ENCODE measurements at regions not wholly inside any gene's neighbourhood (a gene's known extent, or its start where the extent isn't known, plus 50 kb on each side); places are given as distances from the start of the nearest gene placed in this dataset.

DNA sequence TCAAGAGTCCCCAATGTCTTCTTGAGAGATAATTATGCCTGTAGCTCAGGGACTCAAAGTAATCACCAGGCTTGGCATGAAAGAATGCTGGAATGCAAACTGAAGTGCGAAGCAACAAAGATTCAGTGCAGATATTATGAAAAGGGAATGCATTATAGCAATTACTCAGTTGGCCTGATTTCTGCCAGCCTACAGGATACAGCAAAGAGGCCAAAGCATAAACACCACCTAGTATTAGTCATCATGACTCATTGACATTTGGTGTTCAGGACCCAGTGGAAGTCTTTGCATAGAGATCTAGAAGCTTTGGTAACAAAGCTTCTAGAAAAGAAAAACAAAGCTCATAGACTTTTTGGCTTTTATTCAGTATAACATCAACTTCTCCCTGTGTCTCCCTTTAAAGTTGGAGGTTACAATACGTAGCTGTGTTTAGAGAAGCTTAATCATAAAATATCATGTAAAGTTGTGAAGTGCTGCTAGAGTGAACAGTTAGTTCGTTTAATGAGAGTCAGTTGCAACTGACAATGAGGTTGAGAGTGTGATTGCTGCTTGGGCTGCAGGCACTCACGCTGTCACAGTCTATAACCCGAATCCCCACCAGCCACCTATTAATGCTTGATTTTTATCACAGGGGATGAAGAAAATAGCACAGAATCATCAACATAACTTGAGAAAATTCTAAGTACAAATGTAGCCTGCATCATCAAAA lies 932.7 kb downstream of the TFAP2A start:
- DNase-seq (ENCODE audit: low read depth in 2 of 2): no peak

DNA sequence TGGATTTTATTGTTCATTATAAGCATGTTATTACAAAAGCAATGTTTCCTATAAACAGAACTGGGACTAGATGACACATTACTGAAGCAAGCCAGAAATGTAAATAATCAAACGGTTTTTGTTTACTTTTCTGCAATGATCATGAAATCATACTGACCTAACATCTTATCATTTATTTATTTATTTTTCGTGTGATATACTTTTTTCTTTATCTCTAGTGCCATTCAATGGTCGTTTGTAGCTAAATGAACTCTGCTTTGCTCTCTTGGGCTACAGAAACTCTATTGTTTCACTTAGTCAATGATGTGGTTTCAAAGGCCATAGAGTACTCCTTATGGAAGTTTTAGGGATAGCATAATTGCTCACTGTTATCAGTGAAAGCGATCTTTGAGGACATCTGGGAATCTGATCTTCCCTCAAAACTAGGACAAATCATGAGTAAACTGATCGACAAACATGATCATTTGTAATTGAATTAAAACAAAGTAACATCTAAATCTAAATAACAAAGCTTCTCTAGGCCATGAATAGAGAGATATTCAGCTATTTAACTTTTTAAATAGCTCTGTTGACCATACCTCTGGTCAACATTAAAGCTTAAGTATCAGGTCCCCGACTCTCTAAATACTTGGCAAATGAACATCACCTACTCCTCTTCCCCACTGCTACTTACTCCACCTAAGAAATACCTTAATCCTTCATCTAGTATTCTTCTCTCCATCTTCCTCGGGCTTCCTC lies 933.4 kb downstream of the TFAP2A start:
- no peak for DNase-seq (ENCODE audit: low read depth in 2 of 2)

DNA sequence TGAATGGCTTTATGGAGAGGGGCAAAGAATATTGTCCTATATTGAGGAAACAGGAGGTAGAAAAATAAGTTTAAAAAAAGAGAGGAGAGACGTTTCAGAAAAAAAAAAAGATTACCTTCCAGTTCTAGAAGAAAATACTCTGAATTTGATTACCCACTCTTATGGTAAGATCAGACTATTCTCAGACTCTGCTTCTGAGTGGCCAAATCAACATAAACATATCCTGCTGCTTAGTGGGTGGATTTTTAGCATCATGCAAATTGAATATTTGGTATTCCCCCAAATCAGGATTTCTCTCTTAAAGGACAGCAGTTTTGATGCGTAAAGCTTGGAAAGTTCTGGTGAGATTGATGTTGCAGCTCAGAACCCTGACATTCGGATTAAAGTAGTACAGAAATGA lies 946.6 kb downstream of the TFAP2A start:
- no peak for DNase-seq (ENCODE audit: low read depth in 2 of 2)

DNA sequence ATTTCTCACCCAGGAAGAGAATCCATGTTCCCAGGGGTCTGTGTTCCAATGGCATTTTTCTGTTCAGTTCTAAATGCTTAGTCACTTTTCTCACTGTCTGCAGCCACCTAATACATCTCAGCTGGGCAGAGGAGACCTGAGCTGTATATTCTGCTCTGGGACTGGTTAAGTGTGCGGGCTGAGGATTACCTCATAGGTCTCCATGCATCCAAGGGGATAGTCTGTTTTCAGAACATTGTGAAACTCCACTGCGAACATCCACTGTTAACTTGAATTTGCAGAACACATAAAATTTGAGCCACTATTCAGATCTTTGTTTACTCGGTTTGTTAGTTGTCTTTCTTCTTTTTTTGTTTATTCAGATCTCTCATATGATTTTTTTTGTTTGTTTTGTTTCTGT lies 947.1 kb downstream of the TFAP2A start:
- no peak for DNase-seq (ENCODE audit: low read depth in 2 of 2)

DNA sequence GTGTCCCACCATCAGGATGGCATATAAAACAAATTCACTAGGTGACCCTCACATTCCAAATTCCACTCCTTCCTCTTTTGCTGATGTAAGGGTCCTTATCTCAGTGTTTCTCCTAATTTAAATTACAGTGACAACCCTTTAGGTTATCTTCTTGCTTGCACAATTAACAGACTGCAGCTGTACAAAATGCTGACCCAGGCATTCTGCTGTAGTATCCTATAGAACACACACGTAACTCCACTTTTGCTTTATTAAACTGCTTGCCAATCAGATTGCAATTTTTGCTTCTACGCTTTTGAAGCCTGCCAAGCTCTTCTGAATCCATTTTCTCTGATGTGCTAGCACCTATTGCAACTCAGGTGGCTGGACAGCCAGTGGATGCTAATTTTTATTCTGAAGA lies 950.3 kb downstream of the TFAP2A start:
- no peak for DNase-seq (ENCODE audit: low read depth in 2 of 2)

DNA sequence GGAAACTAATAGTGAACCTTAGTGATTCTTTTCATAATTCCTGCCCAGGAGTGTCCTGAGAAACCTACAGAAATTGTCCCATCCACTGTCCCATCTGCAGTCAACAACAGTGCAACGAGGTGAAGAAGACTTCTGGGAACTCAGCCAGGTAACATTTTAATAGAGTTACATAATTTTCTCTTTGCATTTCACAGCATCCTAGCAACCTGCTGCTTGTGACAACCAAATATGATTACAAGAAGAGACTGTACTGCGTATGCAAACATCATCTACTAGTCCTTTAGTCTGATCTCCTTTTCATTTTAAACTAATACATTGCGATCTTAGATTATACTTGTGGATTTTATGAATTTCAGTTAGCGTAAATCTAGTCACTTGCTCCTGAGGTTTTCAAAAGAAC lies 951.6 kb downstream of the TFAP2A start:
- DNase-seq (ENCODE audit: low read depth in 2 of 2): no peak

DNA sequence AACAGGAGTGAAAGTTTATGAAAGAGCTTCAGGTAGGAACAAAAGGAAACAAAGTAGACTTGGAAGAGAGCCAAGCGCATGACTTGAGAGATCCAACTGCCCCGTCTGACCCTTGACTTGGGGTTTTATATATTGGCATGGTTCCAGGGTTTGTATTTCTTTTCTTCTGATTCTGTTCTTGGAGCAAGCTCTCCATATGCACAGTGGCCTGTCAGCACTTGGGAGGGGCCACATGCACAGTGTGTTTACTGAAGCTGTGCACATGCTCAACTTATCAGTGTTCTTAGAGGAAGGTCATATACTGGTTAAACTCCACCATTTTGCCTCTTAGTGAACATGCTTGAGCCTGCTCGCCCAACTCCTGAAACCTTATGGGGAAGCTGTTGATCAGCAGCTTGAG lies 953.7 kb downstream of the TFAP2A start:
- DNase-seq (ENCODE audit: low read depth in 2 of 2): no peak

DNA sequence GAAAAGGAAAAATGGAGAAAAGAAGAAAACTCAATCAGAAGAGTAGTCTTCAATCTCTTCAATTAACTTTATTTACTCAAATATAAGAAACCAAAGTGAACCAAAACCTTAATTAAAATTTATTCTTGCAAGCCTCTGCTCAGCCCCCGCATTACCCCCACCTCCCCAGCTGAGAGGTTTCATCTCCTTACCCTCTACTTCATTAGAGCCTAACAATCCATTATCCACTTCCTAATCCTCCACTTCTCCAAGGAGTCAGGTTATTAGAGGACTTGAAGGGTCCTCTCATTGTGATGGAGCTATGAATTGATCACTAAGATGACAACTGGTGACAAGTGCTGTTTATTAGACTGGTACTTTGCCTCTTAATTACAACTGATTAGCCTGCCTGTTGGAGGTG lies 956.5 kb downstream of the TFAP2A start:
- no peak for DNase-seq (ENCODE audit: low read depth in 2 of 2)

DNA sequence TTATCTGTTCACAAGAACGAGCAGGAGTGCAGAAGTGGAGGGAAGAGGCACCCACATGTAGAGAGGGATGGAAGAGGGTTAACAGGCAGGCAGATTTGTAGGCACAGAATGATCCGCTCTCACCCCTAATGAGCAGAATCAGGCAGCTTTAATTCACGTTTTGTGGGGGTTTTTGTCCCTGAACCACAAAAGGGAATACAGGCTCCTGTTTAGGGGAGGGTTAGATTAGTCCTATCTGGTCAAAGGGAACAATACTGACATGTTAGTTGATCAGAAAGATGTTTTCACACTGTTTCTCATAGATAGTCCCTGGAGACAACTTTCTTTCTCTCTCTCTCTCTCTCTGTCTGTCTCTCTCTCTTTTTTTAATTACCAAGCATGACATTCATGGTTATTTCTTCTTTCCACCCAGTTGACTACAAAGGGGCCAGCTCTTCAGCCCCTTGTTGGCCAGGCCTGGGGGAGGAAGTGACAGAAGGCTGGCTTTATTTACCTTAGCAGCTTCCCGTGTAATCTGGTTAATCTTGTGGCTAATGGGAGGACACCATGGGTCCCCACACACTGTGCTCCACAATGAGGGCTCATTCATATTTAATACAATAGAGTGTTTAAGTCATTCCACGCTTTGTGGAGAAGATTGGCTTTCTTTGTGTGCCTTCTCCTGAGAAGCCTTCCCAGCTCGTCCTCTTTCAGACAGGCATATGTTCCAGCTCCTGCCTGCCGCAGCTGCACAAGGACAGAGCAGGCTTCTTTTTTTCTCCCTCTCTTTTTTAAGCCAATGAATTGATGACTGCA lies 958.8 kb downstream of the TFAP2A start:
- DNase-seq (ENCODE audit: low read depth in 2 of 2): no peak

DNA sequence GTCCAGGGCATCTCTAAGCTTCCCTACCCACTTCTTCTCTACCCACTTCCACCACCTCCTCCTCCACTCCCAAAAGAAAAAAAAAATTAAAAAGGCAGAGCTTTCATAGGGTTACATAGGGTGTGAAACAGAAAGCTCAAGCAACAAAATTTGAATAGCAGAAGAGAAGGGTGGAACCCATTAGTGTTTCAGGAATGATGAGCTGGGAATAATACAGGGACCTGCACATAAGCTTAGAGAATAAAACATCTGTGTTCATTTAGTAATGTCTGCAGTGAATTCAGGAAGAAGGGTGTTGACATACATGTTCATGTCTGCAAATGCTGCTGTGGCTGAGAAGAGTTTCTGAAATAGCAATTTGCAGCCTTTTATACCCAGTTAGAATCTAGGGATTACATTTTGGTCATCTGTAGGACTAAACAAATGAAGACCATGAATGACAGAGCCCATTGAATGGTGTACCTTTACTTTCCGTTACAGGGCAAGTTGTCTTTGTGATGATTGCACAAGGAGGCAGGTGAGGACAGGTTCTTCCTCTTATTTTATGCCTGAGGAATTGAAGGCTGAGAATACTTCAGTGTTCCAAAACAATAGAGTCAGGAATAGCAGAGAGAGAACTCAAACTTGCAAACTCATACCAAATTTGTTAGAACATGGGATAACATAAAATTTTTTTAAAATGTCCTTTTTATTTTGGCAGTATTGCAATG lies 975.1 kb downstream of the TFAP2A start:
- no peak for DNase-seq (ENCODE audit: low read depth in 2 of 2)

DNA sequence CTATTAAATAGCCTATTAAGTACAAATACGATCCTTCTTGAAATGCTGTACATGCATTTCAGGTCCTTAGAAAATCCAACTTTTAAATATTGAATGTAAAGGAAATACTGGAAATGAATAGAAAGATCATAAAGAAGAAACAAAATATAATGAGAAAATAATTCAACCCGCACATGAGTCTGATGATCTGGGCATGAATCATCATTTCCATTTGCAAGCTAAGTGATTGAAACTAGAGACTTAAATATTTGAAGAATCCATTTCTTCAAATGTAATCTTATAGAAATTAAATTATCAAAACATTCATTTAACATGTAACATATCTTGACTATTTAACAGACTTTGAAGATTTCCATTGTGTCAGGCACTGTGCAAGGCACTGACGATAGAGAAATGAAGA lies 977.0 kb downstream of the TFAP2A start:
- no peak for DNase-seq (ENCODE audit: low read depth in 2 of 2)

DNA sequence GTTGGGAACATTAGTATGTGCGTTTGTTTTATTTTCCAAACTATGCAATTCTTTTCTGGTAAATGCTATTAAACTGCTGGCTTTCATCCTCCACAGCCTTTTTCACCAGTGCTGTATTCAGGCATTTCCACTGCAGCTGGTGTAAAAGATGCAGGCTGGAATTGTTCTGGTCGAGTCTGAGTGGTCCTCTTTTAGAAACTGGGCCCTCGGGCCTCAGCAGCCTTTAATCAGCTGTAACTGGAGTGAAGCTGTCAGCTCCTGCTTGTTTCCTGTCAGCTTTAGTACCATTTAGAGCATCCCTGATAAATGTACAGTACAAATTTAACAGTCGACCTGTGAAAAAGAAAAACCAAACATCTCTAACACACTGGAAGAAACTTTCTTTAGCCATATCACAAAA lies 979.6 kb downstream of the TFAP2A start:
- DNase-seq (ENCODE audit: low read depth in 2 of 2): no peak

DNA sequence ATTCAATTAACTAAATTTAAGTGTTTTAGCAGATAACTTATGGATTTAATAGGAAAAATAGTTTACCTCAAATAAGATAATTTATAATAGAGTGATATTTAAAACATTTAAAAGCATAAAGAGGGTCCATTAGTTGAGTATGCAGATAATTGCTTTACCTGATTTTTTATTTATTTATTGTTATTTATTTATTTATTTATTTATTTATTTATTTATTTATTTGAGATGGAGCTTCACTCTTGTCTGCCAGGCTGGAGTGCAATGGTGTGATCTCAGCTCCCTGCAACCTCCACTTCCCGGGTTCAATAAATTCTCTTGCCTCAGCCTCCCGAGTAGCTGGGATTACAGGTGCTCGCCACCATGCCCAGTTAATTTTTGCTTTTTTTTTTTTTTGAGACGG lies 982.9 kb downstream of the TFAP2A start:
- DNase-seq (ENCODE audit: low read depth in 2 of 2): no peak

DNA sequence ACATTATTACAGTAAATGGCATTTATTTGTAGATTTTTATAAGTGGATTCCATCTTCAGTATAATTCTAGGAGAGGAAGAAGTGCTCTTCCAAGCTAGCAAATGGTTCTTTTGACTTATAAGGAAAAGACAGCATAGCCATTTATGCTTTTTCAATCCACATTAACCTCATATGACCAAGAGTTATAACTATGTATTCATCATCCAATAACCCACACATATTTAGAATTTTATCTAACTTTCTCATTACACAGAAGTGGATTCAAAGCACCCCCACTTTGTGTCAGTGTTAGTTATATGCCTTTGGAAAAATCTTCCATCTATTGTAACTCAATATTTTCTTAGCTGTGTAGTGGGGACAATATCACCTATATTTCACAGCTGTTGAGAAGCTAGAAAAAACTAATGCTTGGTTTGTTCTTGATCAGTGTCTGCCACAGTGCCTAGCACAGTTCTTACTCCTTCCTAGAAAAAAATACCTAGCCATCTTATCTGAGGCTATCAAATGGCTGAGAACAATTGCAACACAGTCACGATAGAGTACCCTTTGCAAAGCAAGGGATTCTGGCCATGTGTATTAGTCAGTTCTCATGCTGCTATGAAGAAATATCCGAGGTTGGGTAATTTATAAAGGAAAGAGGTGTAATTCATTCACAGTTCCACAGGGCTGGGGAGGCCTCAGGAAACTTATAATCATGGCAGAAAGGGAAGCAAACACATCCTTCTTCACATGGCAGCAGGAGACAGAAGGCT lies 986.3 kb downstream of the TFAP2A start:
- no peak for DNase-seq (ENCODE audit: low read depth in 2 of 2)

DNA sequence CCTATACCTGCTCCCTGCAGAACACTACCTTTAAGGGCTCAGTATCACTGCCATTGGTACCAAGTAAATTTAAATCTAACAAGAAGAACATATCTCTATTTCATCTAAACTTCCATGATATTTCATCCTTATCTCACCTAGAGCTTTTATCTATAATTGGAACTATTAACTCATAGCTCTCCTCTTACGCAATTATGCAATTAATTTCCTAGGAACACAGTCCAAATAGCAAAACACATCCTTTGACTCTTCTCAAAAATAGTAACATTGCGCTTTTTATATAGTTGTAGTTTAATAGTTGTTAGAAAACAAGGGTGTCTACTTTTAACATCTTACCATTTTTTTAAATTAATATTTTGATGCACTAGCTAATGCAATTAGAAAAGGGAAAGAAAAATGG lies 986.8 kb upstream of the SLC35B3 start:
- no peak for DNase-seq (ENCODE audit: low read depth in 2 of 2)

DNA sequence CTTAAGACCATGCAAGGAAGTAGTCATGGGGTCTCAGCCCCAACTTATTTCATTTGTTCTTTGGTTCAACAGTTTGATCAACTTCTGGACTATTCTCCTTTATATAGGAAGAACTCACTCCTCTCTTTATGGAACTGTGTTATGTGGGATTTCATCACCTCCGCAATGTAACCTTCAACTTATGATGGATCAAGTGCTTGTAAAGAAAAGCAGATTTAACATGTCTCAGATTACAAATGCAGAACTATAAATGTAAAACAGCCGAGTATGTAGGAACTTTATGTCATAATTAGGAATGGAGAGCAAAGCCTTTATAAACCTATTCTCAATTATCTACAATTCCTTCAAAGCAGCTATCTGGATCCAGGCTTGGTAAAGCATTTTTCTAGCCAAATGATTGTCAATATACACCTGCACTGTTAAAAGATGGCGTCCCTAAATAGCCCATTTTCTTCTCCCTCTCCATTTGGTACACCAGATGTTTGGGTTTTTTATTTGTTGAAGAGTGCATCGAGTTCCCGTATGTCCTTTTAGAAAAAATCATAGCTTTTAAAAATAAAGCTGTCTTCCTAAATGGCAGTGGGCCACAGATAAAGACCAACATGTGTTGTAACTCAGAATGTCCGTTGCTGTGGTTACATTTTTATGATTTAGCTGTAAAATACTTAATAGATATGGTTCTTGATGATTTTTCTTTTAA lies 985.1 kb upstream of the SLC35B3 start:
- no peak for DNase-seq (ENCODE audit: low read depth in 2 of 2)

DNA sequence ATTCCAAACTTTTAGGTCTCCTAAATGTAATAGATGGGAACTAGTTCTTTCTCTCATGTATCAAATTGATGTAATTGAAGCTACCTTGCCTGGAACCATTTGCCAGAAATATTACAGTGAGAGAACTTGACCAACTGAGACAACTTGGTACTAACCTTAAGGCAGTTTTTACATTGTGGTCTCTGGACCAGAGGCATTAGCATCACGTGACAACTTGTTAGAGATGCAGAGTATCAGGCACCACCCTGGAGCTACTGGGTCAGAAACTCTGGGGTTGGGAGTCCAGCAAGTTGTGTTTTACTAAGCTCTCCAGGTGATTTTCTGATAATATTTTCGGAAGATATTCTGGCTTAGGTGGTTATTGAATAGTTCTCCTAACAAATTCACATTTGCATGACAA lies 982.1 kb upstream of the SLC35B3 start:
- DNase-seq (ENCODE audit: low read depth in 2 of 2): no peak

DNA sequence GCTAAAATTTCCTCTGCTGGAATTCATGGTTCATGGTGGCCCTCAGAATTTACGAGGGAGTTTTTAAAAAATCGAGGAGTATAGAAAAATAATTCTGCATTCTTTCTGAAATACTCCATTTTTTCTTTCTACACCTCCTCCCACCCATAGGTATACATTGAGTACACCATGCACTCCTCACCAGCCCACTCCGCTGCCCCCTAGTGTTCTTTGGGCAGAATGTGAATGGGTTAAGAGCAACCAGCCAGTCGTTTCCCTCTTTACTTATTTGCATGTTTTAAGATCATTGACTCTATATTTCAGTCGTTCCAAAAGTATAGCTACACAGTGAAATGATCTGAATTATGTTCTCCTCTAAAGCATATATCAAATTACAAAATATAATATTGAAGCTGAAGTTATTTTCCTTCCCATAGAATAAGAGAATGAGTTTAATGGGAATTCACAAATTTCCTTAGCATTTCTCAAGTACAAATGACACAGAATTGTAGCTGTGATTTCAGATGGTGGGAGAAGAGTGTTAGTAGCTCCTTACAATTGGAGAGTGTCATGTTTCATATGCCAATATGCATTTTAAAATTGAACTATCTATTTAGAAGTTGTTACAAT lies 977.7 kb upstream of the SLC35B3 start:
- no peak for DNase-seq (ENCODE audit: low read depth in 2 of 2)

DNA sequence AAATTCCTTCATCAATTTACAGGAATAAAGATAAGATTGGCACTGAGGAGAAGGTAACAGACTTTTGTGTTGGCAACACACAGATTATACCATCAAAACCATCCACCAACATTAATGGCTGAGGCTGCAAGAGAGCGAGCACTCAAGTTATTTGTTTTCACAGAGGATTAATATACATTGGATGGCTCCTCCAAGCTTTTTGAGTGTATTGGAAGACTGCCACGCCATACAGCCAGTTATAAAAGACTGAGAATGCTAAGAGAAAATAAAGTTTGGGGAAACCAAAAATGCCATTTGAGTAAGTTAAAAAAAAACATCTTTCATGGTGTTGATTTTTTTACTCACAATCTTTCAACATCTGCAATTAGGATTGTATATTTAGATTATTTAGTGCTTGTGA lies 973.8 kb upstream of the SLC35B3 start:
- DNase-seq (ENCODE audit: low read depth in 2 of 2): no peak

DNA sequence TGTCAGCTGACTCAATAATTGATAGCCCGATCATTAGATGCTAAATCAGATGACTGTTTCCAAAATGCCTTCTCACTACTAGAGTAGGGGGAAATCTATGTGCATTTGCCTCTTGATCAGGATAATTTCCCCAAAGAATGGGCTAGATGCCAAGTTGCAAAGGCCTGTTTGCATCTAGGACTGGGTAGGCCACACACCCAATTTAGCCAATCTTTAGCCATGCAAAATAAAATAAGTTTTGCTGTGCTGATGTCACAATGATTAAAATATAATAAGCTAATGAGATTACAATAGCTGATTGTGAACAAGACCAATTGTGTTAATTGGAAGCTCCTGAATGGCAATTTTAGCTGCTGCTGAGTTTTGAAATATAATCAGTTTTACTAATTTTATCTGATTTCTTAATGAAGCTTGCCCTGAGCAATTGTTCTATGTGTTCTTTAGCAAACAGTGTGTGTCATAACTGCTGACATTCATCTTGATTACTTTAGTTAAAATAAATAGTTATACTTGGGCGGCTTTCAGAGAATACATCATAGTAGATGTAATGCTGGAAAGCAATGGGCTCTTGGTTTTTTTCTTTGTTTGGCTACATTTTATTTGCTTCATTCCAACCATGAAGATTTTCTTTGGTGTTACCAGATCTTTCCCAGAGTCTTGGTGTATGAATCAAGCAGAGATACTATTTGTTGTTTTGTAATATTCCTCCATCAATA lies 973.2 kb upstream of the SLC35B3 start:
- DNase-seq (ENCODE audit: low read depth in 2 of 2): no peak

All from activated CD4-positive, alpha-beta T cell treated with anti-CD3 and anti-CD28 coated beads for 24 hours (primary cell).